GM12878 (cell line): ENCODE measurements at regions not wholly inside any gene's neighbourhood (a gene's known extent, or its start where the extent isn't known, plus 50 kb on each side); places are given as distances from the start of the nearest gene placed in this dataset.

Source experiments
- ATAC-seq: fragments of 200-7000 bp; cut with Tn5 transposase; 3 replicates; pipeline ENCODE4 v1.9.1; 2020; ENCODE audit warnings: mild to moderate bottlenecking, moderate library complexity
- BruUV-seq: library from RNA; stranded (reverse); fragments of 400-500 nt; replicated peaks from 2 replicates; lab custom pipeline; 2021; lab: Mats Ljungman, UMichigan
- CTCF ChIA-PET: fragments of 300-600 bp; sonication (Branson Sonifier 250); formaldehyde crosslinking; extraction: SDS; loops from one replicate; lab custom pipeline; 2021; ENCODE audit warnings: inconsistent platforms; lab: Yijun Ruan, JAX
- POLR2A ChIA-PET: fragments of 350-600 bp; formaldehyde crosslinking; extraction: SDS; loops from one replicate; lab custom pipeline; 2021; ENCODE audit warnings: inconsistent platforms; lab: Charles Lee
- RAD21 ChIA-PET: fragments of 300-600 bp; sonication (Branson Sonifier 250); formaldehyde crosslinking; loops from one replicate; lab custom pipeline; 2023; ENCODE audit warnings: antibody characterized with exemption; ENCODE audit not compliant: unreplicated experiment; lab: Charles Lee
- SMC1A ChIA-PET: fragments of 300-600 bp; sonication (Branson Sonifier 250); formaldehyde crosslinking; loops from one replicate; lab custom pipeline; 2023; ENCODE audit not compliant: unreplicated experiment, uncharacterized antibody; lab: Charles Lee
- DNase-seq: peaks from one replicate; pipeline ENCODE4 v3.0.0-alpha.2; 2011; ENCODE audit warnings: low read depth, low spot score
- FAIRE-seq: peaks from 3 replicates; lab custom pipeline; 2011; peaks lifted over from hg19 to GRCh38; lab: Jason Lieb, UNC
- H2AFZ ChIP-seq: 2 replicates; pipeline ENCODE4 v1.6.0; 2011; ENCODE audit warnings: low read depth, low read length, control low read depth; ENCODE audit not compliant: control insufficient read depth
- H3K27ac ChIP-seq: 2 replicates; pipeline ENCODE4 v1.5.1; 2011; ENCODE audit warnings: control low read depth; ENCODE audit not compliant: control insufficient read depth, insufficient read depth
- H3K27me3 ChIP-seq, 2 experiments: replicated peaks in 1 of 2; 2 replicates each; pipeline versions ENCODE4 v1.6.0 to v1.6.1; 2011; ENCODE audit warnings: low read length in 1 of 2; ENCODE audit not compliant: control insufficient read depth in 2 of 2, insufficient read depth in 2 of 2
- H3K36me3 ChIP-seq, 2 experiments: 2 replicates each; pipeline ENCODE4 v1.5.1; 2011; ENCODE audit warnings: low read length in 1 of 2; ENCODE audit not compliant: control insufficient read depth in 2 of 2, insufficient read depth in 2 of 2
- H3K4me1 ChIP-seq: 2 replicates; pipeline ENCODE4 v1.6.1; 2011; ENCODE audit warnings: mild to moderate bottlenecking, low read length, moderate library complexity, mixed read lengths; ENCODE audit not compliant: control insufficient read depth, insufficient read depth
- H3K4me2 ChIP-seq: 2 replicates; pipeline ENCODE4 v1.6.0; 2011; ENCODE audit warnings: control low read depth; ENCODE audit not compliant: control insufficient read depth, insufficient read depth
- H3K4me3 ChIP-seq: fragments of 200-600 bp; sonication (generic); 2 replicates; pipeline ENCODE4 v1.5.1; 2016
- H3K79me2 ChIP-seq: 2 replicates; pipeline ENCODE4 v1.6.0; 2011; ENCODE audit warnings: low read length; ENCODE audit not compliant: control insufficient read depth, insufficient read depth
- H3K9ac ChIP-seq: 2 replicates; pipeline ENCODE4 v1.8.0; 2011; ENCODE audit warnings: low read length, control low read depth, mixed read lengths; ENCODE audit not compliant: control insufficient read depth, insufficient read depth
- H3K9me3 ChIP-seq: replicated peaks from 3 replicates; pipeline ENCODE4 v1.5.1; 2011; ENCODE audit warnings: mild to moderate bottlenecking, low read length; ENCODE audit not compliant: control insufficient read depth, insufficient read depth
- H4K20me1 ChIP-seq: 2 replicates; pipeline ENCODE4 v1.6.0; 2011; ENCODE audit not compliant: control insufficient read depth, insufficient read depth
- ATF7 ChIP-seq: fragments of 450-650 bp; IDR thresholded peaks from 2 replicates; pipeline ENCODE4 v1.6.1; 2016; ENCODE audit warnings: low read depth, mild to moderate bottlenecking
- BHLHE40 ChIP-seq, 2 experiments: fragments of 450-650 bp in 1 of 2; IDR thresholded peaks; 2 replicates each; pipeline ENCODE4 v1.6.1; 2011 to 2017; ENCODE audit warnings: low read depth in 2 of 2, borderline replicate concordance in 1 of 2, improper control_type of control experiment in 1 of 2, low read length in 1 of 2, mild to moderate bottlenecking in 1 of 2
- FOS ChIP-seq: IDR thresholded peaks from 3 replicates; pipeline ENCODE4 v1.6.1; 2011; ENCODE audit warnings: borderline replicate concordance; ENCODE audit not compliant: insufficient read length; ENCODE audit errors: extremely low read depth
- IKZF1 ChIP-seq: fragments of 450-650 bp; conservative IDR thresholded peaks from 2 replicates; pipeline ENCODE4 v1.6.1; 2017; ENCODE audit warnings: antibody characterized with exemption, mild to moderate bottlenecking
- JUNB ChIP-seq: IDR thresholded peaks from 2 replicates; pipeline ENCODE4 v1.6.1; 2016; ENCODE audit warnings: antibody characterized with exemption, mild to moderate bottlenecking
- MEF2A ChIP-seq: IDR thresholded peaks from 2 replicates; pipeline ENCODE4 v1.6.1; 2011; ENCODE audit warnings: low read depth, mild to moderate bottlenecking, low read length, moderate library complexity; ENCODE audit not compliant: insufficient read depth
- RAD51 ChIP-seq: fragments of 450-650 bp; IDR thresholded peaks from 2 replicates; pipeline ENCODE4 v1.6.1; 2016; ENCODE audit warnings: moderate library complexity, mild to moderate bottlenecking, inconsistent platforms
- SIN3A ChIP-seq: IDR thresholded peaks from 2 replicates; pipeline ENCODE4 v1.6.1; 2012; ENCODE audit warnings: low read depth, low read length, improper control_type of control experiment
- ZBED1 ChIP-seq: IDR thresholded peaks from 2 replicates; pipeline ENCODE4 v1.6.1; 2016; ENCODE audit warnings: borderline replicate concordance
- WGBS: methylation state at CpG from one replicate; pipeline ENCODE4 v1.1.6; 2016; ENCODE audit warnings: low lambda C conversion rate; ENCODE audit not compliant: insufficient replicate concordance, insufficient coverage; ENCODE audit errors: missing lambda C conversion rate; 5-methylcytosine and 5-hydroxymethylcytosine counted together
- in situ Hi-C: fragments of 300-500 bp; cut with MboI; formaldehyde crosslinking; loops from 9 replicates; pipeline ENCODE4 v1.14.3; 2018; ENCODE audit warnings: mixed read lengths
- intact Hi-C: fragments of 100-400 bp; cut with micrococcal nuclease; formaldehyde crosslinking; loops from one replicate; pipeline ENCODE4 v1.14.2; 2022; ENCODE audit not compliant: unreplicated experiment
- TF ChIP-seq, protein P1 (sequence below): fragments of 450-650 bp; IDR thresholded peaks from 2 replicates; pipeline ENCODE4 v1.6.1; 2017; ENCODE audit warnings: antibody characterized with exemption, mild to moderate bottlenecking, moderate library complexity

DNA sequence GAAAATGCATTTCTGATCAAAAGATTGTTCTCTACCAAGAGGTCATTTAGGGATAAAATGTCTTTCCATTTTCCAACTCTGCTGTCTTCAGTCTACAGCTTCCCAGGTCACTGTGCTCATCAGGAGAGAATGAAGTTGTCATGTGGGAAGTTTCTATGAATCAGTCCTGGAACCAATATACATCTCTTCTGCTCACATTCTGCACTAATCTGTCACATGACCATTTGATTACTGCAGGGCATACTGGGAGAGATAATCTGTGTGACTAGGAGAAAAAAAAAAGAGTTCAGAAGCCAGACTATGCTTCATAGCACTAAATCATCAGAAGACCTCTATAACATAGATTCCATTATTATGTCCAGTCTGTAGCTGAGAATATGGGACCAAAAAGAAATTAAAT, 611.5 kb downstream of the KCNA4 start:
- RAD21 ChIA-PET = no interaction called here
- TF ChIP-seq, protein P1, sequence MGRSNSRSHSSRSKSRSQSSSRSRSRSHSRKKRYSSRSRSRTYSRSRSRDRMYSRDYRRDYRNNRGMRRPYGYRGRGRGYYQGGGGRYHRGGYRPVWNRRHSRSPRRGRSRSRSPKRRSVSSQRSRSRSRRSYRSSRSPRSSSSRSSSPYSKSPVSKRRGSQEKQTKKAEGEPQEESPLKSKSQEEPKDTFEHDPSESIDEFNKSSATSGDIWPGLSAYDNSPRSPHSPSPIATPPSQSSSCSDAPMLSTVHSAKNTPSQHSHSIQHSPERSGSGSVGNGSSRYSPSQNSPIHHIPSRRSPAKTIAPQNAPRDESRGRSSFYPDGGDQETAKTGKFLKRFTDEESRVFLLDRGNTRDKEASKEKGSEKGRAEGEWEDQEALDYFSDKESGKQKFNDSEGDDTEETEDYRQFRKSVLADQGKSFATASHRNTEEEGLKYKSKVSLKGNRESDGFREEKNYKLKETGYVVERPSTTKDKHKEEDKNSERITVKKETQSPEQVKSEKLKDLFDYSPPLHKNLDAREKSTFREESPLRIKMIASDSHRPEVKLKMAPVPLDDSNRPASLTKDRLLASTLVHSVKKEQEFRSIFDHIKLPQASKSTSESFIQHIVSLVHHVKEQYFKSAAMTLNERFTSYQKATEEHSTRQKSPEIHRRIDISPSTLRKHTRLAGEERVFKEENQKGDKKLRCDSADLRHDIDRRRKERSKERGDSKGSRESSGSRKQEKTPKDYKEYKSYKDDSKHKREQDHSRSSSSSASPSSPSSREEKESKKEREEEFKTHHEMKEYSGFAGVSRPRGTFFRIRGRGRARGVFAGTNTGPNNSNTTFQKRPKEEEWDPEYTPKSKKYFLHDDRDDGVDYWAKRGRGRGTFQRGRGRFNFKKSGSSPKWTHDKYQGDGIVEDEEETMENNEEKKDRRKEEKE = no peak
- TF ChIP-seq RAD51 = peak; percentile 41; the same call in 1 of the 2 replicates
- no peak overlapping the region for H3K4me2 ChIP-seq
- ATAC-seq (no peak), FAIRE-seq (no peak), DNase-seq (no peak)
- in situ Hi-C loops (no loop called here), intact Hi-C loops (no loop called here)
- H2AFZ ChIP-seq = no peak overlapping the region
- no peaks in the 10 kb centered on the region for H3K36me3 ChIP-seq
- H3K9ac ChIP-seq = no peak overlapping the region
- no peaks in the 10 kb centered on the region for H3K27me3 ChIP-seq
- H3K79me2 ChIP-seq = no peaks in the 10 kb centered on the region
- no peak overlapping the region for H3K4me3 ChIP-seq
- no peaks in the 10 kb centered on the region for H3K9me3 ChIP-seq
- H4K20me1 ChIP-seq = no peaks in the 10 kb centered on the region
- no peaks in the 10 kb centered on the region for H3K4me1 ChIP-seq
- no TSS peak for BruUV-seq
- SMC1A ChIA-PET = no interaction called here
- POLR2A ChIA-PET = no interaction called here
- CTCF ChIA-PET = no interaction called here
- no peak overlapping the region for H3K27ac ChIP-seq

DNA sequence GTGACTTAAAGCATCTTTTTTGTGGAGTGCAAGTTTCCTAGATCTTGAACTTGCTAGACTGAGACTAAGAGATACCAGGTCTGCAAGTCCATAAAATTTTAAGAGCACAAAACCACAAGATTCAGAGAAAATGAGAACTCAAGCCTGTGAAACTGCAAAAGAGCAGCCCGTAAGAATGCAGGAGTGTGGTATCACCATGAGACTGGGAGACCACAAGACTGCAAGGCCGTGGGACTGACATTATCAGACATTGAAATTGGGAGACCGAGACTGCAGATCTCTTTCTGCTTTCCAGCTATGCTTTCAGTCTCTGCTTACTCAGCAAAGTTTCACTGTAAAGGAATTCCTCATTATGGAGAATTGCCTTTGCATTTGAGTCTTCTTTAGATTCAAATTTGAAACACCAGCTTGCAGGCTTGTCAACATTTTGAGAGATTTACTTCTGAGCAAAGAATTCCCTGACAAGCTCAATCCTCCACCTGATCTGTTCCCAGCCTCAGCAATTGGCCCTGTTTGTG, 621.2 kb downstream of the KCNA4 start:
- Histone ChIP-seq H3K4me1 (no peaks in the 10 kb centered on the region), H4K20me1 (no peaks in the 10 kb centered on the region), H3K79me2 (no peaks in the 10 kb centered on the region), H3K36me3 (no peaks in the 10 kb centered on the region), H3K27ac (no peak overlapping the region), H3K9me3 (no peaks in the 10 kb centered on the region), H3K4me3 (no peak overlapping the region), H3K9ac (no peak overlapping the region), H3K4me2 (no peak overlapping the region)
- ChIA-PET RAD21 (no interaction called here), SMC1A (interaction anchor here (0.8 kb wide), 1 partner anchor 46 kb away, joined by 3 read pairs; no protein-coding TSS in a partner anchor), POLR2A (no interaction called here), CTCF (no interaction called here)
- 0% methylated on average over 3 of the region's 3 CpGs for WGBS
- intact Hi-C loops = no loop called here
- in situ Hi-C loops = no loop called here
- FAIRE-seq (no peak), ATAC-seq (no peak), DNase-seq (no peak)
- BruUV-seq = no TSS peak
- no peak for TF ChIP-seq MEF2A
- TF ChIP-seq SIN3A = no peak
- no peak for TF ChIP-seq ZBED1
- TF ChIP-seq ATF7 = no peak
- no peak for TF ChIP-seq JUNB
- TF ChIP-seq IKZF1 = no peak
- no peak for TF ChIP-seq FOS
- TF ChIP-seq BHLHE40 (IDR thresholded peaks at IDR 0.05; ENCODE audit: borderline replicate concordance in 1 of 2, low read depth in 2 of 2, low read length in 1 of 2) = no peak
- TF ChIP-seq, all 136 proteins: peak for 0
- Histone ChIP-seq H3K27me3 (no peaks in the 10 kb centered on the region), H2AFZ (no peak overlapping the region)
